HG03442 (cell line): ENCODE measurements at regions not wholly inside any gene's neighbourhood (a gene's known extent, or its start where the extent isn't known, plus 50 kb on each side); places are given as distances from the start of the nearest gene placed in this dataset.
A peak's percentile ranks its signal among the peaks of the same experiment; 100 is the strongest.

ENCODE experiments used
- ATAC-seq: cut with Tn5 transposase; IDR thresholded peaks from one replicate; pipeline ENCODE4 v1.9.1; 2021; ENCODE audit warnings: mild to moderate bottlenecking, moderate library complexity; ENCODE audit not compliant: unreplicated experiment

- ATAC-seq, result no peak
Measured at GRCh38 chr5:8871446-8871845, 674.4 kb downstream of the SEMA5A start.

GRCh38 chr5:8875722-8876121 is 670.2 kb downstream of the SEMA5A start:
- ATAC-seq, result no peak

GRCh38 chr5:8879248-8879647 is 666.6 kb downstream of the SEMA5A start:
- peak; percentile 83 for ATAC-seq

GRCh38 chr5:8884029-8884428 is 661.8 kb downstream of the SEMA5A start:
- ATAC-seq, result no peak

- no peak for ATAC-seq
Measured at GRCh38 chr5:8892926-8893325, 652.9 kb downstream of the SEMA5A start.

GRCh38 chr5:8894031-8894430 is 651.8 kb downstream of the SEMA5A start:
- ATAC-seq, result no peak

- ATAC-seq, result no peak
Measured at GRCh38 chr5:8895062-8895461, 650.8 kb downstream of the SEMA5A start.

- no peak for ATAC-seq
Measured at GRCh38 chr5:8895599-8895998, 650.3 kb downstream of the SEMA5A start.

GRCh38 chr5:8897316-8897715 is 648.6 kb downstream of the SEMA5A start:
- no peak for ATAC-seq

- ATAC-seq, result no peak
Measured at GRCh38 chr5:8905021-8905420, 640.9 kb downstream of the SEMA5A start.

GRCh38 chr5:8906303-8906967 is 639.4 kb downstream of the SEMA5A start:
- ATAC-seq, result no peak

GRCh38 chr5:8907168-8907868 is 638.6 kb downstream of the SEMA5A start:
- no peak for ATAC-seq

- ATAC-seq, result no peak
Measured at GRCh38 chr5:8908055-8908683, 637.7 kb downstream of the SEMA5A start.

GRCh38 chr5:8912106-8912505 is 633.8 kb downstream of the SEMA5A start:
- no peak for ATAC-seq

- ATAC-seq, result no peak
Measured at GRCh38 chr5:8913522-8913921, 632.4 kb downstream of the SEMA5A start.

GRCh38 chr5:8919096-8919495 is 626.8 kb downstream of the SEMA5A start:
- no peak for ATAC-seq

- no peak for ATAC-seq
Measured at GRCh38 chr5:8923526-8923925, 622.3 kb downstream of the SEMA5A start.

GRCh38 chr5:8924054-8924793 is 621.7 kb downstream of the SEMA5A start:
- ATAC-seq, result no peak

GRCh38 chr5:8930021-8930420 is 615.9 kb downstream of the SEMA5A start:
- no peak for ATAC-seq

GRCh38 chr5:8934455-8934854 is 611.4 kb downstream of the SEMA5A start:
- ATAC-seq, result no peak

GRCh38 chr5:8940934-8941333 is 604.9 kb downstream of the SEMA5A start:
- ATAC-seq, result no peak

GRCh38 chr5:8943301-8943700 is 602.6 kb downstream of the SEMA5A start:
- no peak for ATAC-seq
